ENCODE measurements at regions not wholly inside any gene's neighbourhood (a gene's known extent, or its start where the extent isn't known, plus 50 kb on each side); places are given as distances from the start of the nearest gene placed in this dataset.

GRCh38 chr12:127663716-127664115 lies 603.3 kb upstream of the TMEM132C start:
- TF ChIP-seq CTCF (conservative IDR thresholded peaks at IDR 0.05 in 1 of 2, IDR thresholded peaks at IDR 0.05 in 1 of 2; ENCODE audit: extremely low read depth in 1 of 2, insufficient read depth in 1 of 2, low read depth in 1 of 2, low read length in 2 of 2) = no peak
- TF ChIP-seq EZH2 (IDR thresholded peaks at IDR 0.05; ENCODE audit: borderline replicate concordance, low read length) = no peak

Measured in mammary epithelial cell (primary cell).